GM21423 (cell line): ENCODE measurements at regions not wholly inside any gene's neighbourhood (a gene's known extent, or its start where the extent isn't known, plus 50 kb on each side); places are given as distances from the start of the nearest gene placed in this dataset.

Experiments
- ATAC-seq: cut with Tn5 transposase; IDR thresholded peaks from one replicate; pipeline ENCODE4 v1.9.1; 2021; ENCODE audit warnings: mild to moderate bottlenecking, moderate library complexity; ENCODE audit not compliant: unreplicated experiment

DNA sequence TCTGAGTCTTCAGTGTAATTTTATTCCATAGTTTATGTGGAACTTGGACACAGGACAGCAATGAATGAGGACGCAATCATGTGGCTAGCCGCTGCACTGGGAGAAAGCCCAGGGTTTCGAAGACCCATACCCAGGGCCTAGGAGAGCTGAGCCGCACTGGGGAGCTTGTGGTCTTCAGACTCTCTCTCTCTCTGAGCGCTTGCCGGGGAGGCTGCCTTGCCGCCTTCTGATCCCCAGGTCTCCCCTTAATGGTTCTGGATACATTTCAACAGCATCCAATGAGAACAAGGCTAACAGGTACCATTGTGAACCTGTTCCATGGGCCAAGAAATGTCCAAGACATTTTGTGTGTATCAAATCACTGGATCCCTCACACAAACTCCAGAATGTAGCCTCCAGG, 383.4 kb downstream of the ICE1 start:
- ATAC-seq, result no peak

DNA sequence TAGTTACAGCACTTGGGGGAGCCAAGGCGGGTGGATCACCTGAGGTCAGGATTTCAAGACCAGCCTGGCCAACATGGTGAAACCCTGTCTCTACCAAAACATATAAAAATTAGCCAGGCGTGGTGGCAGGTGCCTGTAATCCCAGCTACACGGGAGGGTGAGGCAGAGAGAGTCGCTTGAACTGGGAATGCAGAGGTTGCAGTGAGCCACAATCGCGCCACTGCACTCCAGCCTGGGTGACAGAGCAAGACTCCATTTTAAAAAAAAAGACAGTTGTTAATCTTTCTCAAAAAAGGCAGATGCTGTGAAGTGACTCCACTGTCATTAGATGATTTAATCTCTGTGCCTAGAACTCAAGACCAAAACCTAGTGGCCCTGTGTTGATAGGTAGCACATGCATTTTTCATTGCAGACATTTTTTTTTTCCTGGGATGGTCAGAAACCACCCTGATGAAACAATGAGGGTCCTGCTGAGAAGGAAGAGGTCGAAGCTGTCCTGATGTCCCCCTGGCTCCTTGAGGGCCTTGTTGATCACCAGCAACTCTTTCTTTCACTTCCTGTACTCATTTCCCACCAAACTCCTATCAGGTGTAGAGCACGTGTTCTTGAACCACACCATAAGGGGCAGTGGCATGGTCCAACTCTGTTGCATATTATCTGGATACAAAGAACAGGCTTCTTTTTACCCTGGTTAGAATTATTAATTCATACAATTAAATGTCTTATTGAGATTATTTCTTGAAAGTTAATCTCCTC, 382.2 kb downstream of the ICE1 start:
- ATAC-seq, result no peak

DNA sequence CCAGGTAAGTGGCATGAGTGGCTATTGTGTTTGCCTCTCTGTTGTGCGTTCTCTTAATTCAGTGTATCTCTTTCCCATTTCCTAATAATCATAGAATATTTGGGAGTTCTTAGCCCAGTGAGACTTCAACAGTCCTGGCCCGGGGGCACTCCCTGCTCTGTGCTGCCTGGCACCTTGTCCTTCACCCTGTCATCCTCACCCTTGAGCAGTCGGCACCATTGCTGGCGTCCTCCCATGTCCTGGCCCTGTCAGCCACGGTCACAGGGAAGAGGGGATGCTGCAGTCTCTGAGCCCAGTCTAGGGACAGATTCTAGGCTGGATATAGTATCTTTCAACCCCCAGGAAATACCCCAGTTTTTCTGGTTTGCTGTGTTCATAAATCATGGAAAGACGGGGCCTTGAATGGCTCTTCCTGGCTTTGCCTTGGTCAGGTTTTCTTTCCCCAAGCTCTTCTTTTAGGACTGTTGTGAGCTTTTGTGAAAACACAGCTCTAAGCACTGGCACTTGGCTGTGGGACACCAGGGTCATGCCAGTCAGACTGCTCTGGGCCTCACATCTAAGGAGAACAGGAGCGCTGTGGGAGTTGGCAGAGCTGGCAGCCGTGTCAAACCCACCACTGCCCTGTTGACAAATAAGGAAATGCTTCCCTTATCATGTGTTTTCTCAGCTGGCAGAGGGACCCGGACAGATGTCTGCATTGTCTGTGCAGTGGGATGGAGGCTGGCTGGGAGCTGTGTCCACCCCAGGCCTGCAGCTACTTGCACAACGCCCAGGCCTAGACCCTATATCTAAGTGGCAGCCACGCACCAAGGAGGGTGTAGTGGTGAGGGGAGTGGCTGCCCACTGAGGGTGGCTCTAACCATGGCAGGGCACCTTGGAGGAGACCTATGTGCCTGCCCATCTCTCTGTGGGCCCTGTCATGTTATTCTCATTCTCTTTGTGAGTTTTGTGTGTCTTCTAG, 378.6 kb downstream of the ICE1 start:
- ATAC-seq, result no peak

DNA sequence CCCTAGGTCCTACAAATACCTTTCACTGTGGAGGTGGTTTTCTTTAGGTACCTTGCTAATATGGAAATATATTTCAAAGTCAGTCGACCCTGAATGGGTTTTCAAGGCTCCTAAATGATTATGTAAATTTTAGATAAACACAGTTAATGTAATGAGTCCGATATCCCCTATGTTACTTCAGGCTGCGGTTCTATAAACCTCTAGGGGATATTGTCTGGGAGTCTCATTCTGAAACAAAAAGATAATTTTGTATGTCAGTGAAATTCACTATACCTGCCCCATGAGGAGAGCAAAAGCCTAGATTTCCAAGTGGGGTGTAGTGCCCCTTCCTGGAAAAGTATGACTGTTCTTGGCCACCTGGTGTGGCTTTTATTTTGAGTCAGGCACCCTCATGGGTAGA, 377.3 kb downstream of the ICE1 start:
- no peak for ATAC-seq

DNA sequence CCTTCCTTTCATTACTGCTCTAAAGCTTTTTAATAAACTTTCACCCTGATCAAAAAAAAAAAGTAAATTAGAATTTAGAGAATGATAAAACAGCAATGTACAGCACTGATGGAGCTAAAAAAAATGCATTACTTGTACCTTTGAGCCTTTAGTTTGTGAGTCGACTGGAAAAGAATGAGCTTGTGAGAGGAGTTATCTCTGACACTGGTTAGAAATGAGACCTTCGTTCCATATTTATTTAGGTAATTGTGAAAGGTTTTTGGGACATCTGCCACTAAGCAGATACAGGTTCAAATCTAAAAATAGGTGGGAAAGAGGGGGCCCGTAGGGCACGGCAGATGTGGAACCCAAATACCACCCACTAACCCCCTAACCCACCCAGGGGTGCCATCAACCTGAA, 376.8 kb downstream of the ICE1 start:
- ATAC-seq, result no peak

DNA sequence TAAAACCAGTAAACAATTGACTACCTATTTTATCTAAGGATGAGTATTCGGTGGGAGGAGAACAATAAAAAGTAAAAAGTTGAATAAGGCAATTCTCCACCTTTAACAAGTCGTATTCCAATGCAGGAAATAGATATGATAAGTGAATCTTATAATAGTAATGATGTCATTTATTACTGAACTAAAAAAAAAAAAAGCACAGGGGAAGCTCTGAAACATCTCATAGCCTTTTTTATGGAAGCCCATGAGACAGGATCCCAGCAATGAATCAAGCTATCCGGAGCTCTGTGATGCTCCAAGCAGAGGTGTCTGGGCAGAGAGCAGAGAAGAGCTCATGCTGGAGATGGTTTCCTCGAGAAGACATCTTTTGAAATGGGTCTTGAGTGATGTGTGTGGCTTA, 376.0 kb downstream of the ICE1 start:
- ATAC-seq, result no peak

DNA sequence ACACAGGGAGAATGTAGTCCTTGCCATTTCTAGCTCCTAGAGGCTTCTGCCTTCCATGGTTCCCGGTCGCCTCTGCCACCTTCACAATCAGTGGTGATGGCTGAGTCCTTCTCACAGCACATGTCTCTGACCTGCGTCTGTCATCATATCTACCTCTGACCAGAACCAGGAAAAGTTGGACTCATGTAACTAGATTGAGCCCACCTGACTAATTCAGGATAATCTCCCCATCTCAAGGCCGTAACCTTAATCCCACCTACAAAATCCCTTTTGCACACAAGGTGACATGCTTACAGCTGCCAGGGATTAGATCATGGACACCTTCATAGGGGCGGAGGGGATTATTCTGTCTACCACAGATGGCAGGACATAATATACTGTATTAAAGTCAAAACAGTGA, 375.6 kb downstream of the ICE1 start:
- no peak for ATAC-seq

DNA sequence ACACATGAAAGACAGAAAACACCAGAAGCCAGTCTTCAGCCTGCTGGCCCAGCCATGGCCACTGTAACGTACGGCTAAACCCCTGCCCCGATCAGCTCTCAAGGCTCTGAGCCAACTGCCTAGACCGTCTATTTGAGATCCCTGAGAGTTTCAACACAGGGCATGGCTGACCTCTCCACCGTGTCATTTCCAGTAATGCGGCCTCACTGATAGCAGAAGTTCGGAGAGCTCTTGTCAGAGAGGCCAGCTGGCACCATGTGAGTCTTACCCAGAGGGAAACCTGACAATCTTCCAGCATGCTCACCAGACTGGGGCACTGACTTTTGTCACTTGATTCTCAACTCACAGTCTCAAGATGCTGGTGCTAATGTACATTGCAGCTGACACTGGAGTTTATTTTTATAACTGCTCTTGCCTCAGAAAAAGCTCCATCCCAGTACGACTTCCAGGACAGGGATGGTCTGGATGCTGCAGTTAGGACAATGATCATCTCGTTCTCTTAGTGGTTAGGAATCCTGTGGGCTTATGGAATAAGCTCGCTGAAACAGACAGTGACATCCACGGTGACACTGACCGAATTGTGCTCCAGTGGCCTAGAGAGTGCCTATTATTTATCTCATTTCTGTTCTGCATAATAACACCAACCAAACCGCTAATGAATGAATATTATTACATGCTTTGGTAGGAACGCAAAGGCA, 372.7 kb downstream of the ICE1 start:
- ATAC-seq, result no peak

DNA sequence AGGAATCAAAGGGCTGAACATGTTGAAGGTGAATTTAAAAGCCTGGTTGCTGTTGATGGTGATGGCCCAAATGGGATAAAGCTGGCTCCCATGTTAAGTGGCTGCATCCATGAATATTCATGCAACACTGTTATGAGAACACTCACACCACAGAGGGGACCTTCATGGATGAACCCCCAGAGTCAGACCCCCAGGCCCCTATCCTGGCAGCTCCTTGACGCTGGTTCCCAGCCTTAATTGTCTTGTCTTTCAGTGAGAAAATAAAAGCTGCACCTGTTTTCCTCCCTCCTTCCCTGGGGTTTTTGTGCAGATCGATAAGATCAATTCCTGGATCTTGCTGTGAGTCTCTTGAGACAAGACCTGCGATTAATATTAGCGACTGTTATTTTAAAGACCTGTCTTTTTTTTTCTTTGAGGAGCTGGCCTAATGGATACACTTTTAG, 371.7 kb downstream of the ICE1 start:
- ATAC-seq, result no peak

DNA sequence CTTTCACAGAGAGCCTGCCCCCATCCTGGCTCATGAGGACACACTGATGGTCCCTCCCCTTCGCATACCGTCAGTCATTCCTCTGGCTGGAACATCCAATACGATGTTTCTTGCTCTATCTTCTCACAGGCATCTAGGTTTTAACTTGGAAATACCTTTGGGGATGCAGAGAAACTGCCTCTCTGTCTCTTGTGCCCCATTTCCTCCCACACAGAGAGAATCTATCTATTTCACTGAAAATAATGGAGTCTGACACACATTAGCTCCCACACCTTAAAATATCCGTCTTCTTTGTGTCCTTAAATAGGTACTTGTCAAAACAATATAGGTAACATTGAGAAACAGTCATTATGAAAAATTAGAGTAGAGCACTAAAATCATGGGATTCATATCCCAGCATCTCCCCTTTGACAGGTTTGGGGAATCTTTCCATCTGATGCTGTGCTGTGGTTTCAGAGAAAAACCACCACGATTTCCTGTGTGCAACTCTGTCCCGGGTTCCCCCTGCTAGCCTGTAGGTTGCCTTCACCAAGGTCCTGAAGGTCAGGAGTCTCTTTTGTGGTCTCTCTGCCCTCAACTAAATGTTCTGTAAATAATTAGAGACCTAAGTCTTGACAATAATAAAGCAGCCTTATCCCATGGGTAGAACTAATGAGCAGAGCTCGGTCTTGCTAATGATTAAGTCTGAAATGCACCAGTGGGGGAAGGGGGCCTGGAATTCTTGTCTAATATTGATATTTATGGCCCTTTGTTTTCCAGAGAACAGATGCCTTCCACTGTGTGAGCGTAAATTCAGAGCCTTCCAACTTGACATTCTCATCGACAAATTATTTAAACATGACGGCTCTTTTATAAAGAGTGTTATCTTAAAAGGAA, 371.0 kb downstream of the ICE1 start:
- ATAC-seq, result no peak

DNA sequence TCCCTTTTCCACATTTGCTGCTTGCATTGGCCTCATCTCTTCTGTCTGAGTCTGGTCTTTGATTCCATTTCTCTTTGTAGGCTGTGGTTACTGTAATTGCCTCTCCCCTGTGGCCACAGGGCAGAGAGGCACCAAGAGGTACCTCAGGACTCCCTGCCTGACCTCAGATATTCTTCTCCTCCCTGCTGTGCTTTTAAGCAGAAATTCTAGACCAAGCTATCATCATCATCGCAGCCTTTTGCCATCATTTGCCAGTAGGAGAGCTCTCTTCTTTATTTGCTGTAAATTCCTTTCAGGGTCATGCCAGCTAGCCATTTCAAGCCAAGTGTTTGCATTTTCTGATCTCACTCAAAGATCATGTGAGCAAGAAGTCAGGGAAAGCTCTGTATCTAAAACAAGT, 369.6 kb downstream of the ICE1 start:
- no peak for ATAC-seq

DNA sequence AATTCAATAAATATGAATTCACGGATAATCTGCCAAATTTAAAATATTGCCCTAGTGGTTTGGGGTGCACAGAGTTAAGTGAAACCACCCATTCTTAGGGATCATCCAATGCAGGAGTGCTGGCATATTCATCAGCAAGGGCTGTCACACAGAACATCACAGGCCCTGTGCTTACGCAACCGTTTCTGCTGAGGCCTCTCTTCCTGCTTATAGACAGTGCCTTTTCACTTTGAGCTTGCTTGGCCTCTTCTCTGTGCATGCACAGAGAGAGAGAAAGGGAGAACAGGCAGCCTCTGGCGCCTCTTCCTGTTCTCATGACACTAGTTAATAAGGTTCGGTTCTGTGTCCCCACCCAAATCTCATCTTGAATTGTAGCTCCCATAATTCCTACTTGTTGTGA, 366.3 kb downstream of the ICE1 start:
- ATAC-seq, result no peak

DNA sequence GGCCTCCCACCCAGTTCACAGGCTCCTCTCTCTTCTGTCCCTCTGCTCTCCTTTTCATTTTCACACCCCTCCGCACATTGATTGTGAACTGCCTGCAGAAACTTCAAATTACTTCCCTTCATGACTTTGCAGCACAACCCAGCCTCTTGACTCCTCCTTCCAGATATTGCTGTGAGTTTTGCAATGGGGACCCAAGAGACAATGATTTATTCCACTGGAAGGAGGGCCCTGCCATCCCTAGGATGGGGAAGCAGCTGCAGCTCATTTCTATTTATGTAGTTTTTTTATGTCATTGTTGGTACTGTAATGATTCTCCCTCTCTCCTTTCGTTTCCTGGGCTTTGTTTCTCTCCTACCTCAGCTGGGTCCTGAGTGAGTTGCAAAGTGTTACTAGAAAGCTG, 364.9 kb downstream of the ICE1 start:
- no peak for ATAC-seq

DNA sequence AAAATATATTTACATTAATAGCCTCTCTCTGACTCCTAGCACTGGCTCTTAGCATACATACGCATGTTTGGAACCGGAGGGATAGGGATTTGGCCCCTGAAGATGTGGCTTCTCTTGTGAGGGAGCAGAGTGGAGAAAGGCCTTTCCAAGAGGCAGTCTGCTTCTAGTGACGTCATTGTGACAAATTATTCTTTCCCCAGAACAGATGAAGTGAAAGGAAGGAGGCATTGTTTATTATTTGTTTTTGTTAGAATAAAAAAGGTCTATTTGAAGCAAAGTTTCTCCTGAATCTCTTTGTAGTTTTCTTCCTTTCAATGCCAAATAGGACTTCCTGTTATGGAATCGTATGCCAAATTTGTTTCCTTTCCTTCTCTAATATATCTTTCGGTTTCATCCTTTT, 361.6 kb downstream of the ICE1 start:
- no peak for ATAC-seq

DNA sequence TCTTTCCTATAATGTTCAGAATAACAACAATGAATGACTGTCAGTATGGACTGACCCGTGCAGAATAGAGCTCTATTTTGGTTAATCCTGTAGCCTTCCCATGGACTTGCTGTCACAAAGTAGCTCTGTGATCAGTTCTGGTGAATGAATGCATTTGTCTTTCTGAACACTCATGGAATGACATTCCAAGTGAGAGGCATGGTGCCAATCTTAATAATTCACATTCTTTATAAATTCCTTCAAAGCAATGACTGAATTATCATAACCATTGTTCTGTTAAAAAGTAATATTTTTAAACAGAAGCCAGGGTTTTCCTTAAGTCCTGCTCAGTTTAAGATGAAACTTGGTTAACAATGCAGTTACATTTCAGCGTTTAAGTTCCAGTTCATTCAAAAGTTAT, 360.5 kb downstream of the ICE1 start:
- ATAC-seq, result no peak

DNA sequence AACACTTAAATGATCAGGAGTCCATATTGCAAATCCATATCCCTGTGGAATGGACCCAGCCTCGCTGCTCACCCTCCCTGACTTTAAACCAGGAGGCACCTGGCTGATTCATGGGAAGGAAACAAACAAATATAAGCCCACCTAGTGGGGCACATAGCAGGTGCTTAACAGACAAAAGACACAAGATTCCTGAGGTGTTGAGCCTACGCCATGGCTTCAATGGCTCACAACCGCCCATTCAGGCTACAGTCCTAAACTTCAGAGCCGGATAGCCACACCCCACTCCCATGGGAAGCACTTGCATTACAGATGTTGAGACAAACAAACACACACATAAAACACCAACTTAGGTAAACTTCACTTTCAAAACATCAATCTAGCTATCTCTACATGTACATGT, 359.9 kb downstream of the ICE1 start:
- no peak for ATAC-seq

DNA sequence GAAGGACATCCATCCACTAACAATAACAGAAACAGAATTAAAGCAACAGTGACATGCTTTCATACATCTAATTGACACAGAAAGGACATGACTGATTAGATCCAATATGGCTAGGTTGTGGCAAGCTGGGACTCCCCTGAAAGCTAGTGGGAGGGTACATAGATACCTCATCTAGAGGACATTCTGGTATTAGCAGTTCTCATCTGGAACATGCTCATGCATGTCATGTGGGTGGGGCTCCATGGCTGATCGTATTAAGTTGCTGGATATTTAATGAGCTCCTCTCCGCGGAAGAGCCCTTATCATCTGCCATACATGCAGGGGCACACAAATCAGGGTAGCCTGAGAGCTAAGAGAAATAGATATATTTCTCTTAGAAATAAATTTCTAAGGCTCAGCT, 358.9 kb downstream of the ICE1 start:
- no peak for ATAC-seq

DNA sequence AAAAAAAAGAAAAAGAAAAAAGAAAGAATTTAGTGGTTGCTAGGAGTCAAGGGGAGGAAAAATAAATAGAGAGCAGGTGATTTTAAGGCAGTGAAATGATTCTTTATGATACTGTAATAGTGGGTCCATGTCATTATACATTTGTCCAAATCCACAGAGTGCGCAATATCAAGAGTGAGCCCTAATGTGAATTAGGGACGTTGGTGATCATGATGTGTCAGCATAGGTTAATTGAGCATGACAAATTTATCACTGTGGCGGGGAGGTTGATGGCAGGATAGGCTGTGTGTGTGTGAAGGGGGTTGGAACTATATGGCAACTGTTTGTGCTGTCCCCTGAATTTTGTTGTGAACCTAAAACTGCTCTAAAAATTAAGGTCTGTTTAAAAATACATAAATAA, 357.8 kb downstream of the ICE1 start:
- ATAC-seq, result no peak

DNA sequence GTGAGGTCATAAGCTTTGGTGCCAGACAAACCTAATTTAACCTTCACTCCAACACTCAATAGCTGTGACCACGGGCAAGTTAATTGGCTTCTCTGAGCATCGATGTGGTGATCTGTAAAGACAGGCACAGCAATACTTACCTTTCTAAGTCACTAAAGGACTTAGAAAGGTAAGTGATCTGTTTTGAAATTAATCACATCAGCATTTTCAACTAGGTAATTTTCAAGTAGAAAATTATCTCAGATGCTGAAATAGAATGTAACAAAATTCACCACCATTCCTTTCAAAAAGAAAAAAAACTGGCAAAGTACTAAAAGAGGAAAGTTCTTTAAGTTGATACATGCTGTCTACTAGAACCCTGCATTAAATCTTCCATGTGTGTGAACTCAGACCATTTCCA, 354.5 kb downstream of the ICE1 start:
- no peak for ATAC-seq

DNA sequence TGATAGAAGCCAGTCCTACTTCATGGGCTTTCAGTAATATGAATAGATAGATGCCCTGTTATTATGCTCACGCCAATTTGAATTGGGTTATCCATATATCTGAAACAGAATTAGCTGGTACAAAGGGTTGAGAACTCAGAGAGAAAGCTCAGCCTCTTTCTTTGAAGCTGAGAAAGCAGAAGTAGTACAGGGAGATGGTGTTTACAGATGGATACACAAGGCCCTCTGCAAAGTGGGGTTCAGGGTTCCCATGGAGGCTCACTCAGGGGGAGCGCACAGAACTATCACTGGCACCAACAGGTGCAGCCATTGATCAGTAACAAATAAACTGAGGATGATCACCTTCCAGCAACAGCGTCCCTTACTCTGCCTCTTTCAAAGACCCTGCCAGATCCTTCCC, 349.7 kb downstream of the ICE1 start:
- no peak for ATAC-seq

DNA sequence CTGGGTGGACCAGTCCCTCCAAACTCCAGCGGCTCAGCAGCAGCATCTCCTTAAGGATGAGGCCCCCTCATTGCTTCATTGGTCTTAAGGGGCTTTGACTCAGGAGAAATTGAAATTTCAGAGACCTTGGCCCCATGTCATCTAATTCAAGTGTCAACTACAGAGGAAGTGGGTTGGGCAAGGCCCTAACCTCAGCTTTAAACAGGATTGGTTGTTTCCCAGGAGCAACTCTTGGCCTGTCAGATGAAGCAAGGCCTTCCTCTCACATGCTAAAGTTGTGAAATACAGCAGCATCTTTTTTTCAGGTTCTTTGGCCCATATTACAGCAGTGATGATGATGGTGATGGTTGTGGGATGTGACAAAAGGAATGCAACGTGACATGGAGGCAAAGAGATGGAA, 348.3 kb downstream of the ICE1 start:
- ATAC-seq, result no peak
